T-helper 2 cell (primary cell): ENCODE measurements at regions not wholly inside any gene's neighbourhood (a gene's known extent, or its start where the extent isn't known, plus 50 kb on each side); places are given as distances from the start of the nearest gene placed in this dataset.

Source experiments
- DNase-seq, 5 experiments: peaks; one replicate each; pipeline versions ENCODE4 v3.0.0 to v3.0.0-alpha.2; 2012 to 2022

- DNase-seq: no peak
Observed at GRCh38 chr12:115698257-115698656, 579.2 kb downstream of the MED13L start.

- DNase-seq: no peak
Observed at GRCh38 chr12:115697340-115697739, 580.2 kb downstream of the MED13L start.

- no peak for DNase-seq
Observed at GRCh38 chr12:115694564-115694963, 582.9 kb downstream of the MED13L start.

GRCh38 chr12:115693970-115694369 lies 583.5 kb downstream of the MED13L start:
- DNase-seq: no peak

- DNase-seq: no peak
Observed at GRCh38 chr12:115691123-115691522, 586.4 kb downstream of the MED13L start.

- DNase-seq: no peak
Observed at GRCh38 chr12:115687094-115687493, 590.4 kb downstream of the MED13L start.

GRCh38 chr12:115683240-115683780 lies 594.2 kb downstream of the MED13L start:
- DNase-seq: no peak

GRCh38 chr12:115680967-115681366 lies 596.5 kb downstream of the MED13L start:
- no peak for DNase-seq

GRCh38 chr12:115672506-115673080 lies 604.9 kb downstream of the MED13L start:
- no peak for DNase-seq

- DNase-seq: no peak
Observed at GRCh38 chr12:115672086-115672485, 605.4 kb downstream of the MED13L start.

- DNase-seq: no peak
Observed at GRCh38 chr12:115670869-115671268, 606.6 kb downstream of the MED13L start.

GRCh38 chr12:115667116-115667515 lies 610.4 kb downstream of the MED13L start:
- DNase-seq: no peak

GRCh38 chr12:115666168-115666567 lies 611.3 kb downstream of the MED13L start:
- DNase-seq: no peak

GRCh38 chr12:115661112-115661511 lies 616.4 kb downstream of the MED13L start:
- DNase-seq: no peak

GRCh38 chr12:115660211-115660805 lies 617.2 kb downstream of the MED13L start:
- no peak for DNase-seq

- no peak for DNase-seq
Observed at GRCh38 chr12:115659422-115659821, 618.1 kb downstream of the MED13L start.

GRCh38 chr12:115657081-115658013 lies 620.1 kb downstream of the MED13L start:
- DNase-seq: no peak

GRCh38 chr12:115650026-115650425 lies 627.5 kb downstream of the MED13L start:
- DNase-seq: no peak

GRCh38 chr12:115648463-115648862 lies 629.0 kb downstream of the MED13L start:
- no peak for DNase-seq

GRCh38 chr12:115646210-115646609 lies 631.3 kb downstream of the MED13L start:
- no peak for DNase-seq

GRCh38 chr12:115640929-115641328 lies 636.6 kb downstream of the MED13L start:
- DNase-seq: no peak

GRCh38 chr12:115639648-115640012 lies 637.9 kb downstream of the MED13L start:
- no peak for DNase-seq
